OCI-LY3 (cell line): ENCODE measurements at regions not wholly inside any gene's neighbourhood (a gene's known extent, or its start where the extent isn't known, plus 50 kb on each side); places are given as distances from the start of the nearest gene placed in this dataset.

Experiments
- H2AFZ ChIP-seq: fragments of 200-600, 300-600 bp; shearing (Covaris generic); 2 replicates; pipeline ENCODE4 v1.6.0; 2014; ENCODE audit warnings: antibody characterized with exemption, low read depth, low read length
- H3K27ac ChIP-seq: fragments of 200-600, 300-600 bp; sonication (generic); 2 replicates; pipeline ENCODE4 v1.5.1; 2014; ENCODE audit warnings: mild to moderate bottlenecking, low read length, moderate library complexity, mixed read lengths
- H3K27me3 ChIP-seq: fragments of 200-600, 300-600 bp; sonication (generic); 2 replicates; pipeline ENCODE4 v1.6.1; 2014; ENCODE audit warnings: low read depth, low read length, mixed read lengths
- H3K36me3 ChIP-seq: fragments of 200-600, 300-600 bp; sonication (generic); replicated peaks from 2 replicates; pipeline ENCODE3; 2014; ENCODE audit warnings: low read depth, low read length, mixed read lengths
- H3K4me1 ChIP-seq: fragments of 300-600, 200-600 bp; sonication (generic); 2 replicates; pipeline ENCODE4 v1.6.1; 2014; ENCODE audit warnings: low read length, mixed read lengths
- H3K4me2 ChIP-seq: fragments of 200-600, 300-600 bp; sonication (generic); 2 replicates; pipeline ENCODE4 v1.6.1; 2014; ENCODE audit warnings: low read length, mixed read lengths
- H3K4me3 ChIP-seq: fragments of 300-600, 200-600 bp; sonication (generic); 2 replicates; pipeline ENCODE4 v1.5.1; 2014; ENCODE audit warnings: antibody characterized with exemption, mild to moderate bottlenecking, low read length, moderate library complexity
- H3K79me2 ChIP-seq: fragments of 300-600, 200-600 bp; shearing (Covaris generic); 2 replicates; pipeline ENCODE4 v1.6.1; 2014; ENCODE audit warnings: mild to moderate bottlenecking, low read length, mixed read lengths
- H3K9ac ChIP-seq: fragments of 300-600, 200-600 bp; shearing (Covaris generic); 2 replicates; pipeline ENCODE4 v1.6.0; 2014; ENCODE audit warnings: mild to moderate bottlenecking, low read length, moderate library complexity
- H3K9me3 ChIP-seq: fragments of 200-600, 300-600 bp; shearing (Covaris generic); 2 replicates; pipeline ENCODE4 v1.6.1; 2014; ENCODE audit warnings: low read length, mixed read lengths; ENCODE audit not compliant: insufficient read depth
- H4K20me1 ChIP-seq: fragments of 200-600, 300-600 bp; sonication (generic); 2 replicates; pipeline ENCODE4 v1.6.1; 2016; ENCODE audit warnings: low read length, mixed read lengths; ENCODE audit not compliant: insufficient read depth
- EZH2phosphoT487 ChIP-seq: fragments of 200-600 bp; shearing (Covaris generic); IDR thresholded peaks from 2 replicates; pipeline ENCODE4 v1.6.1; 2018; ENCODE audit warnings: antibody characterized with exemption, mixed run types, low read depth
- TF ChIP-seq, protein P1 (sequence below): fragments of 200-600, 300-600 bp; sonication (generic); IDR thresholded peaks from 2 replicates; pipeline ENCODE4 v1.5.1; 2014; ENCODE audit warnings: antibody characterized with exemption, low read length, low read depth

DNA sequence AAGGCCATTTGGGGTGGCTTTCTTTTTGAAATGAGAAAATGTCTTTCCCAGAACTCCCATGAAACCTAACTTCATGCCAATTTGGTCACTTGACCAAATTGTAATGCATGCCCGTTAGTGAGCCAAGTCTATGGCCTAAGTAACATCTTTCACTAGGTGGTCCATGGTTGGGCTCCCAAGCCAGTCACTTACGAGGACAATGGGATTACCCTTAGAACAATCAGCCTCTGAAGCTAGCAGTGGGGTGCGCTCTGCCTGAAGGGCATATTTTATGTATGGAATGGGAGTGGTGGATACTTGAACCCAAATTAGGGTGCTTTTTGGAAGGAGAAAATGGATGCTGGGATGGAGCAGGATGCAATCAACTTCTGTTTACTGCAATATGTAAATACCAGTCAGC lies 127.4 kb upstream of the GOLIM4 start:
- TF ChIP-seq EZH2phosphoT487: no peak
- TF ChIP-seq, protein P1, sequence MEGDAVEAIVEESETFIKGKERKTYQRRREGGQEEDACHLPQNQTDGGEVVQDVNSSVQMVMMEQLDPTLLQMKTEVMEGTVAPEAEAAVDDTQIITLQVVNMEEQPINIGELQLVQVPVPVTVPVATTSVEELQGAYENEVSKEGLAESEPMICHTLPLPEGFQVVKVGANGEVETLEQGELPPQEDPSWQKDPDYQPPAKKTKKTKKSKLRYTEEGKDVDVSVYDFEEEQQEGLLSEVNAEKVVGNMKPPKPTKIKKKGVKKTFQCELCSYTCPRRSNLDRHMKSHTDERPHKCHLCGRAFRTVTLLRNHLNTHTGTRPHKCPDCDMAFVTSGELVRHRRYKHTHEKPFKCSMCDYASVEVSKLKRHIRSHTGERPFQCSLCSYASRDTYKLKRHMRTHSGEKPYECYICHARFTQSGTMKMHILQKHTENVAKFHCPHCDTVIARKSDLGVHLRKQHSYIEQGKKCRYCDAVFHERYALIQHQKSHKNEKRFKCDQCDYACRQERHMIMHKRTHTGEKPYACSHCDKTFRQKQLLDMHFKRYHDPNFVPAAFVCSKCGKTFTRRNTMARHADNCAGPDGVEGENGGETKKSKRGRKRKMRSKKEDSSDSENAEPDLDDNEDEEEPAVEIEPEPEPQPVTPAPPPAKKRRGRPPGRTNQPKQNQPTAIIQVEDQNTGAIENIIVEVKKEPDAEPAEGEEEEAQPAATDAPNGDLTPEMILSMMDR: no peak
- Histone ChIP-seq H3K4me3 (no peak overlapping the region), H3K79me2 (no peaks in the 10 kb centered on the region)

DNA sequence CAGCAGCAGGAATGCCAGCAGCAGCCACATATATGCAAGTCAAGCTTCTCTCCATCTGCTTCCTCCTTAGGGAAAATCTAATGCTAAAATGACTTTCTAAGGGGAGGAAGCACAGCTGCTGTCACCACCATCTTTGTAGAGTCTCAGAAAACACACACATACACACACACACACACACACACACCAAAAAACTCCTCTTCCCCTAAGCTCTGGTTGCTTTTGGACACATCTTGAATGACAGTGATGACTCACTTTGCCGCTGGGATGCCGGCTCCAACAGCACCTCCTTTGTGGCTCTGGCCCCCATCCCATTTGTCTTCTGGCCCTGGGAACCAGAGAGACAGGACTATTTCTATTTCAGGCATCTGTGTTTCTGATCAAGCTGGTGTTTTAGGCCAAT lies 124.8 kb upstream of the GOLIM4 start:
- no peak overlapping the region for H2AFZ ChIP-seq
- H3K27me3 ChIP-seq: no peaks in the 10 kb centered on the region
- no peaks in the 10 kb centered on the region for H3K36me3 ChIP-seq
- no peak overlapping the region for H3K9ac ChIP-seq
- no peaks in the 10 kb centered on the region for H3K9me3 ChIP-seq
- no peak overlapping the region for H3K27ac ChIP-seq
- H3K4me3 ChIP-seq: no peak overlapping the region
- TF ChIP-seq, protein P1: no peak
- TF ChIP-seq EZH2phosphoT487: no peak
- H4K20me1 ChIP-seq: no peaks in the 10 kb centered on the region
- H3K4me2 ChIP-seq: no peak overlapping the region
- peaks cover 13% of the 10 kb centered on the region for H3K4me1 ChIP-seq
- H3K79me2 ChIP-seq: no peaks in the 10 kb centered on the region

More for the DNA sequence above, 127.4 kb upstream of the GOLIM4 start:
- H4K20me1 ChIP-seq: no peaks in the 10 kb centered on the region
- H3K4me1 ChIP-seq: peaks cover 10% of the 10 kb centered on the region
- no peaks in the 10 kb centered on the region for H3K9me3 ChIP-seq
- H3K9ac ChIP-seq: no peak overlapping the region
- H3K4me2 ChIP-seq: no peak overlapping the region
- no peaks in the 10 kb centered on the region for H3K27me3 ChIP-seq
- no peak overlapping the region for H3K27ac ChIP-seq
- H3K36me3 ChIP-seq: no peaks in the 10 kb centered on the region
- H2AFZ ChIP-seq: no peak overlapping the region

DNA sequence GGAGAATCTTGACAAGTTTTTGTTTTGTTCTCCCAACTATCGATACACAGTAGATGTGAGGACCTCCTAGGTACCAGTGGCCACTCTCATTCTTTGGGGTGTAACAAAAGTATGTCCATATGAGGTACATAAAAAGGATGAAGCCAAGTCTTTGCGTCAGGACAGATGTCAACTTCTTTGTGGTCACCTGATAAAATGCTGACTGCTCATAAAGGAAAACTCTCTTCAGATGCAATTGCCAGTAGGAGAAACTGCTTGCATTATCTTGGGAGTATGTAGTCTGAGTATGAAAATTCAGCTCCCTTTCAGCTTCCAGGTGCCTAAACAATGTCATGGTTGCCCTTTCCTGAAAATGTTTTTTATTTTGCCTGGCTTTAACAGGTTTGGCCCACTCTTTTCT lies 123.8 kb upstream of the GOLIM4 start:
- H3K4me2 ChIP-seq: no peak overlapping the region
- no peak overlapping the region for H2AFZ ChIP-seq
- no peak overlapping the region for H3K9ac ChIP-seq

DNA sequence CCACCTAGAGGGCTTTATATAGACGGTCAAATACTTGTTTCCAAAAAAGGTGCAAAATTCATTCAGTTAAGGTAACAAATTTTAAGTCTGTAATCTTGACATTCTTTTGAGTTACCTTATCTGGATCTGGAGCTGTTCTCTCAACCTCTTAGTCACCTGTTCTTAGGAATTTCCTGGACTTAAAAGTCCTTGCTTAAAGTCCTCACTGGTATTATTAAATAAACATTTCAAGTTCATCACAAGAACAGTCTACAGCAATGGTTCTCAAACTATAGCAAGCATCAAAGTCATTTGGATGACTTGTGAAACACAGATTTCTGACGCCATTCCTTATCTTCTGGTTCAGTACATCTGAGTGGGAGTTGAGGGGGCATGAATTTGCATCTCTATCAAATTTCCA lies 122.9 kb upstream of the GOLIM4 start:
- H3K27ac ChIP-seq: no peak overlapping the region
- no peak overlapping the region for H3K4me3 ChIP-seq
- no peak for TF ChIP-seq EZH2phosphoT487
- TF ChIP-seq, protein P1: no peak

More for the DNA sequence above, 123.8 kb upstream of the GOLIM4 start:
- Histone ChIP-seq H3K9me3 (no peaks in the 10 kb centered on the region), H3K27me3 (no peaks in the 10 kb centered on the region), H3K4me1 (peaks cover 11% of the 10 kb centered on the region), H4K20me1 (no peaks in the 10 kb centered on the region), H3K27ac (no peak overlapping the region), H3K36me3 (no peaks in the 10 kb centered on the region), H3K79me2 (no peaks in the 10 kb centered on the region), H3K4me3 (no peak overlapping the region)
- no peak for TF ChIP-seq EZH2phosphoT487
- TF ChIP-seq, protein P1: no peak

More for the DNA sequence above, 122.9 kb upstream of the GOLIM4 start:
- H3K9ac ChIP-seq: no peak overlapping the region
- peaks cover 19% of the 10 kb centered on the region for H3K4me1 ChIP-seq
- H3K79me2 ChIP-seq: no peaks in the 10 kb centered on the region
- no peaks in the 10 kb centered on the region for H3K9me3 ChIP-seq
- H4K20me1 ChIP-seq: no peaks in the 10 kb centered on the region
- peak overlapping the region; percentile 22 for H3K4me2 ChIP-seq
- no peak overlapping the region for H2AFZ ChIP-seq
- no peaks in the 10 kb centered on the region for H3K36me3 ChIP-seq
- no peaks in the 10 kb centered on the region for H3K27me3 ChIP-seq
